Hematopoietic multipotent progenitor cell treated with erythropoietin and hydrocortisone succinate and interleukin-3 and kit ligand, for 17 days (in vitro differentiated cells): ENCODE measurements at regions not wholly inside any gene's neighbourhood (a gene's known extent, or its start where the extent isn't known, plus 50 kb on each side); places are given as distances from the start of the nearest gene placed in this dataset.
"Not testable (repeated sequence)": the region's sequence is repeated elsewhere in the genome, so short reads cannot be mapped to it uniquely, and the experiment has no call there.

Source experiments
- DNase-seq: peaks from one replicate; pipeline ENCODE4 v3.0.0-alpha.2; 2015; ENCODE audit warnings: low spot score

DNA sequence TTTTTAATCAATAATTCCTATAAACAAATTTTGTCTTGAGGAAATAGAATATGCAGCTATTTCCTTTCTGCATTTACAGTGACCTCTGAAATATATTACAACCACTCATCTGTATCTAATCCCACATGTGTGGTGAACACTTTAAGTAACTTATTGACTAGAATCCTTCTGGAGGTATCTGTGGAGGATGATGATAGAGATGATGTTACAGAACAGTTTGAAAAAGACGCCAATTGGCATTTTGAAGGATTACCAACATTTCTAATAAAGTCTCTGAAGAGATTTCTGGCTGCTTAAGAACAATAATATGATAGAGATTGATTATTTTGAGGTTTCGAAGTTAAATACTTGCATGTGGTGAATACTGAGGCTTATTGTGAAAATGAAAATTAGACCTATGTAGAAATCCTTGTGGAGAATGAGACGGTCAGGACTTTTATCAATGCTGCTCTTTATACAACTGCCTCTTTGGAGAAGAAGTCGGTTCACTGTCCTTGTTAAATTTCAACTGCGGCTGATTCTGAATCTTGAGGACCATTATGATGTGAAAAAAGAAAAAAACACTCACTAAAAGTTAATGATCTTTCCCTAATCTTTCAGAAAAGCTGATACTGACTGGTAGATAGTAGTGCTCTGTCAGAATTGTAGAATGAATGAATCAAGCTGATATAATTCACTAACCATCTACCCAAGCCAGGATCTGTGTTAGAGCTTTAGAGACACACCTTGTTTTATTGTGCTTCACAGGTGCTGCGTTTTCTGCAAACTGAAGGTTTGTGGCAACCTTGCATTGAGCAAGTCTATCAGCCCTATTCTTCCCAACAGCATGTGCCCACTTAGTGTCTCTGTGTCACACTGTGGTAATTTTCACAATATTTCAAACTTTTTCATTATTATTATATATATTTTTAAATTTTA, 204.7 kb downstream of the SPRY1 start:
- DNase-seq: no peak

DNA sequence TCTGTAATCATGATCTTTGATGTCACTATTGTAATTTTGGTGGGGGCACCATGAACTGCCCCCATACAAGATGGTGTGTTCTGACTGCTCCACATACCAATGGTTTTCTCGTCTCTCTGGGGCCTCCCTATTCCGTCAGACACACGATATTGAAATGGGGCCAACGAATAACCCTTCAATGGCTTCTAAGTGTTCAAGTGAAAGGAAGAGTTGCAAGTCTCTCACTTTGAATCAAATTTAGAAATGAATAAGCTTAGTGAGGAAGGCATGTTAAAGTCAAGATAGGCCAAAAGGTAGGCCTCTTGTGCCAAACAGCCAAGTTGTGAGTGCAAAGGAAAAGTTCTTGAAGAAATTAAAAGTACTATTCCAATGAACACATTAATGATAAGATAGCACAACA, 205.4 kb downstream of the SPRY1 start:
- DNase-seq: no peak

DNA sequence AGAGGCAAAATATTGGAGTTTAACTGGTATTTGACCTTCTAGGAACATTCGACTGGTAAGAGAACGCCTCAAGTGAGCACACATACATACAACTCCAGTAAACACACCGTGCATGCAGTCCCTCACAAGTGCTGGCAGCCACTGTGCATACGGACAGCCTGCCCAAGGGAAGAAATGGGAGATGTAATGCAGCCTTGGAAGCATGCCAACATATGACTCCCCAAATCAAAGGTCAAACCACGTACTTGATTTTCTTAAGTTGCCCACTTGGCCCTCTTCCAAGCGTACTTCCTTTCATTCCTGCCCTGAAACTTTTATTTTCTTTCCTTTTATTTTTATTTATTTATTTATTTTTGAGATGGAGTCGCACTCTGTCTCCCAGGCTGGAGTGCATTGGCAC, 206.6 kb downstream of the SPRY1 start:
- DNase-seq: peak; percentile 11

DNA sequence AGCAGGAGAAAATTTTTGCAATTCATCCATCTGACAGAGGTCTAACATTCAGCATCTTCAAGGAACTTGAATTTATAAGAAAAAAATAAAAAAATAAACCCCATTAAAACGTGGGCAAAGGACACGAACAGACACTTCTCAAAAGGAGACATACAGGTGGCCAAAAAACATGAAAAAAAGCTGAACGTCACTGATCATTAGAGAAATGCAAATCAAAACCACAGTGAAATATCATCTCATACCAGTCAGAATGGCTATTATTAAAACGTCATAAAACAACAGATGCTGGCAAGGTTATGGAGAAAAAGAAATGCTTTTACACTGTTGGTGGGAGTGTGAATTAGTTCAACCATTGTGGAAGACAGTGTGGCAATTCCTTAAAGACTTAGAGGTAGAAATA, 209.2 kb downstream of the SPRY1 start:
- not testable (repeated sequence) for DNase-seq

DNA sequence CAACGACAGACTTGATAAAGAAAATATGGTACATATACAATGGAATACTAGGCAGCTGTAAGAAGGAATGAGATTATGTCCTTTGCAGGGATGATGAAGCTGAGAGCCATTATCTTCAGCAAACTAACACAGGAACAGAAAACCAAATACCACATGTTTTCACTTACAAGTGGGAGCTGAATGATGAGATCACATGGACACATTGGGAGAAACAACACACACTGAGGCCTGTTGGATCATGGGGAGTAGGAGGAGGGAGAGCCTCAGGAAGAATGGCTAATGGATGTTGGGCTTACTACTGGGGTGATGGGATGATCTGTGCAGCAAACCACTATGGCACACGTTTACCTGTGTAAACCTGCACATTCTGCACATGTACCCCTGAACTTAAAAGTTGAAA, 209.7 kb downstream of the SPRY1 start:
- DNase-seq: no peak

DNA sequence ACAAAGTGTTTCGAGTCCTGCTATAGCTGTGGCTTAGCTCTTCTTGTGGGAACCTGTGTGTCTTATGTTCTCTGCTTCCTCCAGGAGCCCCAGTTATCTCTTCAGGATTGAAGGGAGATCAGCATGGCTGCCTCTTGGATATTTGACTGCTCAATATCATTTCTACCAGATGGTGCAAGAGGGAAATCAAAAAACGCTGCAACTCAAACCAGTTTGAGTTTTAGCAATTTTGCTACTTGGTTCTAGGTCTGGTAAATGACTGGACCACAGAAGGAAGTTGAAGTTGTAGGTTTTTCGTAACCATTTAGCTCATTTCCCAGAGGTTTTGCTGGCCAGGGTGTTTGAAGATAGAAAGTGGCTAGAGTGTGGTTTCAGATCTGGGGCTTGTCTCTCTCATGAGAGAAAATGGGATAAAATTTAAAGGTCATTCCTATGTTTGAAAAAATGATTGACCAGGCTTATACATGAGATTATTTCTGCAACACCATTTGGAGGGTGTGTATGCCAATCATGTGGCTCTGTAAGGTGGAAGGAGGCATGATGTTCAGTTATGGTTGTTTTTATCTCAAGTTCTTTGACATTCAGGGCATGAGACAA, 210.4 kb downstream of the SPRY1 start:
- DNase-seq: no peak

DNA sequence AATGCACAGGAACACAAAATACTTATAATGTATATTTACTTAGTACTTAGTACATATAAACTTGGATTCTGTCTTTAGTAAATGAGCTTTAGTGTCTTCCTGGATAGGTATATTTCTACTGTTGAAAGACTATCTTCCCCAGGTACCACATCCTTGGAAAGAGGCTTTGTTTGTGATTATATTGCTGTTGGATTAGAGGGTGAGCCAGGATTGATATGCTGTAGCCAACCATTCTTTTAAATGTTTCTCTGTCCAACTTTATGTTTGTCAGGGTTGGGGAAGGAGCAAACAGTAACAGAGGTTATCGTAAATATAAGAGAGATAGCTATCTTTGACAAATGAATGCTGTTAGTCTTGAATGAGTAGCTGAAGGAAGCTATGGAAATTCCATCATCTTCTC, 213.2 kb downstream of the SPRY1 start:
- no peak for DNase-seq

DNA sequence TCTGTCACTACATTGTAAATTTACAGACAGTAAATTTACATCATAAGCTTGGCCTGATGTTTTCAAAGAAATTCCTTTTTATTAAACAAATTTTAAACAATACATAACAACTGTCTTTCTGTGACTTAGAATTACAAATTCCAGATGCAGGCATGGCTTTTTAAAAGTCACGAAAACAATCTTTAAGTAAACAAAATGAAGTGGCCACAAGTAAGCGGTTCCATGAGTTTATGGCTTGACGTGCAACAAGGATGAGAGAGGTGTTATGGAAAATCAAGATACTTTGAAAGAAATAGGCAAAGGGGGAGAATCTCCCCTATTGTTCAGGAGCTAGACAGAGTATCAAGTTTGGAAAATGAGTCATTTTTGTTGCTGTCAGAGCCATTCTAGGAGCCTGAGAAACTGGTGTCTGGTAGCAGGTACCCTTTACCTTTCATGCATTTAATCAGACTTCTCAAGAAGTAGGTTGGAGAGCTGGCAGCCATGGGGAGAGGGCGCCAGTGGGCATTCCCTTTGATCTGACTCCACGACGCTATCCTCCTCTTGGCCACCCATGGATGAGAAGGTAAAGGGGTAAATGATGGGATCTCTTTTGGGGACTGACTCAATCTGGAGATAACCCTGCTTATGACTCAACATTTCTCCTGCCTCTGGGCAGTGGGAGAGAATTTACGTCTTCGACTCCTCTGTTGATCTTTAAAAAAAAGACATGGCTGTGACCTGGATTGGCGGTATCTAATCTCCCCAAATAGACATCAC, 217.2 kb downstream of the SPRY1 start:
- no peak for DNase-seq

DNA sequence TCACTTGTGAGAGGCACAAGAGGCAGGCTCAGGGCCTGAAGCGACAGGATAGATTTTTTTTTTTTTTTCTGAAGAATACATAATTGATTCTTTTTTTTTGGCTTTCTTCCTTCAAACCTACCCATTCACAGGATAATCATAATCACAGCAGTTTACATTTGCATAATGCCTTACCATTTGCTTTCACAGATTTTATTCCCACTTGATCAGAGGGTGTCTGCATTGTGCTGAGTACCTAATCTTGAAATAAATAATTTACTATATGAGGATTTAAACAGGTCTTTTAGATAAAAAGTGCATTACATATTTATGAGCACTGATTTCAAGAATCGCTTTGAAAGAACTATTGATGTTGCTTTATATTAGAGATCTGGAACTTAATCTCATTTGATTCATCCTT, 219.3 kb downstream of the SPRY1 start:
- DNase-seq: no peak

DNA sequence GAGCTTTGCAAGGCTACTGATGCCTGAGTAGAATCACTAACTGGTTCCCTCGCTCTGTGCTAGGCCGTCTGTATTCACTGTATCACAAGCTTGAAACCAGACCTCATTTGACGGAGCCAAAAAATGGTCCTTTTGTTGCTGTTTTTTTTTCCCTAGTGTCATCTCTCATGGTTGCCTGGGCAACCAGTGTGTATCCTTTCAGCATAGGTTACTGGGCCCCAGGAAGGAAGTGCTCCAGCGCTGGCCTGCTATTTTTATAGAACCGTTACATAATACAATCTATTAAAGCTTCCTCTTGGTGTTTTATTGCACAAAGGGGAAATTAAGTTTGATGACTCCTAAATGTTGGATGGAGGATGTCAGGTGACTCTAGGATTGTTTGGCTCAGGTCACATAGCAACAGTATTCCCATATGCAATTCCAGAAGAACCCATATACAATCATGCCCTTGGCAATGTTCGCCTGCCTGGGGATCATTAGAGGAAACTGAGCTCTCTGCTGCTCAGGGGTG, 220.4 kb downstream of the SPRY1 start:
- DNase-seq: no peak

DNA sequence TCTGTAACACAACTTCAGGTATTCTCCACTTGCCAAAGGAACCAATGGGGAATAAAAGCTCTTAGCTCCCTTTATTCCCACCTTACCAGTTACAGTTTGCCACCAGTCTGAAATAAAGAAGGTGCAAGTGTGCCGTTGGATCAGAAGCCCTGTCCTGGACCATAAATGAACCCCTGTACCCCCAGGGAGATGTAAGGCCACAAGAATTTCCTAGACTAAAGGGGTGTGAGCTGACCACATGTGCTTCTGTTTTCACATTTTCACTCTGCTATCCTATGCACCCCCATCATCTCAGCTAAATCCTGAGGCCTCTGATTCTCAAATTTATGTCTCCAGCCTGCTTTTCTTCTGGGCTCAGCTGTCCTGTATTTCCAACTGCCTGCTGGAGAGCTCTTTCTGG, 221.2 kb downstream of the SPRY1 start:
- no peak for DNase-seq

DNA sequence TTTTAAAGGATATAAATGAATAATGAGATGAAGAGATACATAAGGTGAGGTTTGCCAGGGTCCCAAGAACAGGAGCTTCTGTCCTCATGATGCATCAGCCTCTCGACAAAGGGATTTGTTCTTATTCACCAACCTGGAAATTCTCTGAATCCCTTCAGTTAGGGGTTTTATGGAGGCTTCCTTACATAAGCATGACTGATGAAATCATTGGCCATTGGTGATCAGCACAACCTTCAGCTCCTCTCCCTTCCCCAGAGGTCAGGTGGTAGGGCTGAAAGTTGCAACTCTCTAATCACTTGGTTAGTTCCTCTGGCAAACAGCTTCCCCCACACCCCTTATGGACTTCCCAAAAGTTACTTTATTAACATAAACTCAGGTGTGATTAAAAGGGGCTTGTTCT, 222.0 kb downstream of the SPRY1 start:
- DNase-seq: no peak

DNA sequence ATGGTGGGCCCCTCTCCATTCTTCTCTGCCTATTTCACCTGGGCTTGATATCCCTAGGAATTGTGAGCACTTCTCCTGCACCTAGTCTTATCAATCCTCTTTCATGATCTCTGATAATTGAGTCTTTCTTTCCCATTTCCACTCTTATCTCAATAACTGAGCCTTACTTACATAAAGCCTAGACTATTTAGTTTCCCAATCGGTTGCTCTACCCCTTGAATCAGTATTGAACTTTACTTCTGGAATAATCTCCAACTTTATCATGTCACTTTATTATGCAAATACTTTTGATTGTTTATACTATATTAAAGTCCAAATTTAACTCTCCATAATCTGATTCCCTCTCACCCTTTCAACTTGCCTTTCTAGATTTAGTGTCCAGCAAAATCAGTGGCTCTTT, 222.7 kb downstream of the SPRY1 start:
- no peak for DNase-seq

DNA sequence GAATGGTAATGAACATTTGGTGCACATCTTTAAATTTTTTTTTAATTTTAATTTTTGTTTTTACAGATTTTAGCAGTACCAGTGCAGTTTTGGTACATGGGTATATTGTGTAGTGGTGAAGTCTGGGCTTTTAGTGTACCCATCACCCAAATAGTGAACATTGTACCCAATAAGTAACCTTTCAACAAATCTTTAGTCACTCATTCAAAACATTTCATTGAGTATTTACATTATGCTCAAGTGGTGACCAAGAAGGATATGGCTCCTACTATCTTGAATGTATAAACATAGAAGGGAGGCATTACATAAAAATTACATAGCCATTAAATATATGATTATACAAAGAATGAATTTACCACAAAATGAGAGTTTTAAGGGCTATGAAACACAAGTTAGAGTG, 223.3 kb downstream of the SPRY1 start:
- no peak for DNase-seq

DNA sequence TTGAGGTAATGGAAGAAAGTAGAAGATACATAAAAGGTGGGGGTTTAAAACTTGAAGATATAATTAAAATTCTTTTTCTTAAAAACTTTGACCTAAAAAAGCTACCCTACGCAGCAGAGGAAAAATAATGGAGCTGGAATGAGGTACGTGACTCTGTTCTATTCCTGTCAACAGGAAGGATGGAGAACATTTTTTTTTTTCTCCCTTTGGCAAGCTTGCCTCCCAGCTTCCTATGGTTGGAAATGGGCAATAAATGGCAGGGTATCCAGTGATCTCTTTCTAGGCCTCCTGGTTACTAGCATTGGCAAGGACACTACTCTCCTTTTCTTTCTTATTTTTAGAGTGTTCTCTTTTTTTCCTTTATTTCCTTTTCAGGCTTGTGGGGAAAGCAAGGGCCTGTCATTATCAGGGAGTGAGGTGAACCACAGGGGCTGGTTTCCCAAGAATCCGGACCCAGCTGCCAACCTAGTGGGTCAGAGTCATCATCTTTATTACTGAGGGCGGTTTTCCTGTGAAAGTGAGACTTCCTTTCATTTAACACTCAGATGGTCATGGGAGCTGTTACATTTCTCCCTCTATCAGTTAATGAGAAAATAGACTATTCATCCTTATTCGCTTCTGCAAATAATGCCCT, 224.6 kb downstream of the SPRY1 start:
- DNase-seq: no peak

DNA sequence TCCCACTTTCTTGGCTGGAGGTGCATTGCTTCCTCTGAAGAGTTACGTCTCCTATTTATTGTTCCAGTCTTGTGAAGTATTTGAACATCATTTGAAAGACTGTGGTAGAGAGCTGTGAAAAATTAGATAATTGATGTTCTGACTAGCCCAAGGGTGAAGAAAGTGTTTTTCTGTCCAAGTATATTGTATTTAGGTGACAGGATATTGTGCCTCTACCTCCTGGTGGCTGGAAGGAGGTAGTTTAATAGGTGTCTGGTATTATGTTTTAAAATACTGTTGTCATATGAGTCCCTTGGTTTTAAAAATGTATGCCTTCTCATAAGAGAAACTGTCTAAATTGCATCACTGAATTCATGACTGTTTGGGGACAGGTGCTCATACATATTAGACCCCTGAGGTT, 226.0 kb downstream of the SPRY1 start:
- DNase-seq: no peak

DNA sequence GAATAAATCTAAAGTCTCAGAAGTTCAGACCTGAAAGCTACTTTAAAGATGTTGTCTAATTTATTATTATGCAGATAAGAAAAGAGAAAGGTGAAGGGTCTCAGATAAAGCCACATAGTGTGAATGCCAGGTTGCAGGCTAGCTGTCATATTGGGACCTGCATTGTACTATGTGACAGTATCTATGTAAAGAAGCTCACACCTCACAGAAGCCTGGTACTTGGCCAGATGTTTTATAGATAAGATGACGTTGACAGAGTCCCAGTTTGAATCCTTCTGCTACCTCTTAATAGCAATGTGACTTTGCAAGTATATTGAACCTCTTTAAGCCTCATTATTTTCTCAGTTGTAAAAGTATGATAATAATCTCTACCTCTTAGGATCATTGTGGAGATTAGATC, 227.0 kb downstream of the SPRY1 start:
- no peak for DNase-seq

DNA sequence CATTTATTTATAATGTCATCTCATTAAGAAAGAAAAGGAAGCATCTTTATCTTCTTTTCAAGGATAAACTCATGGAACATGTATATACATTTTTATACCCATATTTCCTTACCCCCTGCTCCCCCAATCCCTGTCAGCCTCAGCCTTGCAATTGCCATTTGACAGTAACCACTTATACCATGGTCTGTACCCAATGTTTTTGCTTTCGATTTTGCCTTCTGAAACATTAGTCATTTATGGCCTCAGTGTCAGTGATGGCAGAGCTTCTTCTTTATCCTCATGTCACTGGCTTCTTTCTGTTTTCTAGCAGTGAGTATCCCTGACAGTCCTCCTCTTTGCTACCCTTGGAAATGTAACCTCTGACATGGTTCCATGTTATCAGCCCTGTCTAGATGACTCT, 228.4 kb downstream of the SPRY1 start:
- DNase-seq: no peak

DNA sequence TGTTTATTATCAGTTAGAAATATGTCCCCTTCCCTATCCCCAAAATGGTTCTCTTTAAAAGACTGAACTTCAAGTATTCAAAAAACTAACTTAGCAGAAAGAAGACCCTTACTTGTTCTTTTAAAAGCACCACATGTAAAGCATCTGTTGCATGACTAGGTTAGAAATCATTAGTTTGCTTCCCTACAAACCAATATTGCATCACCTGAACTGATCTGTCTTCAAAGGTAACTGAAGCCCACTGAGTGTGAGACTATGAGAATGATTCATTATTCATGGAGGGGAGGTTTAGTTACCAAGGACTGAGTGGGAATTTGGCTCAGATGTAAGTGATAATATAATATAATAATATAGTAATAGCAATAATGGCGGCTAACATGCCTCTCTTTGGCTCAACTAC, 231.7 kb downstream of the SPRY1 start:
- DNase-seq: no peak

DNA sequence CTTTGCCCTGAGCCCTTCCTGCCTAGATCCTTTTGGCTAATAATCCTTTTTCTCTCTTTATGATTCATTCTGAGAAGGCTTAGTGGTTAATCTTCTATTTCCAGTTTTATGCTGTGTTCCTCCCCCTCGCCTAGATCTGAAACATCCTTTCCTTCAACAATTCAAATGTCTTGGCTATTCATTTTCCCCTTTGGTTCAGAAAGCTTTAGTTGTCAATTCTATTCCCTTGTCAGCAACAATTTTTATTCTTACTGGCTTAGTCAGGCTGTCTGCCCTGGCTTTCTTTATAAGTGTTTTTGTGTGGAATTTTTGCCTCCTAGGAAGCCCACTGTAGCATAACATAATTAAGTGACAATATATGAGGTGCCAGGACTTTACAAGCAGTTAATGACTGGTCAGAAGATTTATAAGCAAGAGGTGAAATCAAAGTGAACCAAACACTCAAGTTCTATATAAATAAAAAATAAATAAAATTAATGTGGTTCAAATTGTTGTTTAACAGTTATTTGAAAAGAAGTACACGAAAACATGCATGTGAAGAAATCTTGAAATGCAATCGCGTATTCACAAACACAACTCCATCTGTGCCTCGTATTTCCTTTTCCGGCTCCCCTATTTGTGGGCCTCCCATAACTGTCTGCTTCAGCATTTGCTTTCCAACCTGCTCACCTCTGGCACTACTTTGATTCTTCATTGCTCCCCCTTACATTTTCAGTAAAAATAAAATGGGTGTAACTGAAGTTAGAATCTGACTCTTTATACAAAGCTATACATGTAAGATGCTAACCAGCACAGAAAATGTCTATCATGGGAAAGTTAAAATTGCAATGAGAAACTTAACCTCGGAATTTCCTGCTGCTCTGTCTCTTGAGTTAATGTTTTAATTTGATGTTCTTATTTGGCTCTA, 235.4 kb downstream of the SPRY1 start:
- DNase-seq: no peak

DNA sequence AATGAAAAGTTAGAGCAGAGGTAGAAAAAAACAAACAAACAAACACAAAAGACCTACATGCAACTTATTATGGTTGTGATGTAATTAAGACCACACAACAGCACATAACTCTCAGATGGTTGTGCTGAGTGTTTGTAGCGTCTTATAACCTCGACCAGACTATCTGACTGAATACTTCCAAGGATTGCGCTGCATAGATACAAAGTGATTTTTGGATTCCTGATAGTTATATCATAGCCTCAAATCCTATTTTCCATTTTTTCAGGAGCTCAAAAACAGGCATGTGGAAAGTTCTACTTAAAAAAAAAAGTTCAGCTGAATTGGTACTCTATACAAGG, 236.1 kb downstream of the SPRY1 start:
- no peak for DNase-seq
